KMS-11 (cell line): ENCODE measurements at regions not wholly inside any gene's neighbourhood (a gene's known extent, or its start where the extent isn't known, plus 50 kb on each side); places are given as distances from the start of the nearest gene placed in this dataset.

ENCODE experiments used
- H2AFZ ChIP-seq: fragments of 200-600 bp; sonication (generic); 2 replicates; pipeline ENCODE4 v1.6.1; 2016; ENCODE audit warnings: antibody characterized with exemption, mixed run types, low read depth
- H3K27ac ChIP-seq: fragments of 200-600 bp; sonication (generic); 2 replicates; pipeline ENCODE4 v1.6.1; 2016; ENCODE audit warnings: mild to moderate bottlenecking, mixed run types
- H3K27me3 ChIP-seq: fragments of 200-600 bp; sonication (generic); 2 replicates; pipeline ENCODE4 v1.6.1; 2017; ENCODE audit warnings: mild to moderate bottlenecking, low read depth, mixed run types, moderate library complexity; ENCODE audit not compliant: insufficient read depth
- H3K36me3 ChIP-seq: fragments of 200-600 bp; sonication (generic); 2 replicates; pipeline ENCODE4 v1.6.1; 2017; ENCODE audit warnings: mild to moderate bottlenecking, mixed run types; ENCODE audit not compliant: insufficient read depth
- H3K4me1 ChIP-seq: fragments of 200-600 bp; sonication (generic); 2 replicates; pipeline ENCODE4 v1.6.1; 2016; ENCODE audit warnings: mild to moderate bottlenecking, low read depth, mixed run types; ENCODE audit not compliant: poor library complexity, severe bottlenecking
- H3K4me2 ChIP-seq: fragments of 200-600 bp; sonication (generic); 2 replicates; pipeline ENCODE4 v1.7.0; 2016; ENCODE audit warnings: mild to moderate bottlenecking, mixed run types
- H3K4me3 ChIP-seq: fragments of 200-600 bp; sonication (generic); IDR thresholded peaks from 2 replicates; pipeline ENCODE4 v1.6.1; 2017; ENCODE audit warnings: low read depth, low read length, mixed read lengths; ENCODE audit not compliant: insufficient read depth
- H3K79me2 ChIP-seq: fragments of 200-600 bp; sonication (generic); 2 replicates; pipeline ENCODE4 v1.6.1; 2016; ENCODE audit warnings: low read depth, mixed run types; ENCODE audit not compliant: insufficient read depth
- H3K9ac ChIP-seq: fragments of 200-600 bp; sonication (generic); 2 replicates; pipeline ENCODE4 v1.6.1; 2016; ENCODE audit warnings: mild to moderate bottlenecking, mixed run types
- H4K20me1 ChIP-seq: fragments of 200-600 bp; sonication (generic); 2 replicates; pipeline ENCODE4 v1.6.1; 2016; ENCODE audit warnings: mild to moderate bottlenecking, mixed run types; ENCODE audit not compliant: insufficient read depth
- CTCF ChIP-seq: fragments of 200-600 bp; sonication (generic); conservative IDR thresholded peaks from 2 replicates; pipeline ENCODE4 v1.6.1; 2017; ENCODE audit warnings: low read depth, mild to moderate bottlenecking, antibody characterized with exemption, low read length, moderate library complexity, mixed read lengths

- Histone ChIP-seq H3K36me3 (no peaks in the 10 kb centered on the region), H3K27ac (no peak overlapping the region), H3K79me2 (no peaks in the 10 kb centered on the region), H3K27me3 (no peaks in the 10 kb centered on the region), H4K20me1 (no peaks in the 10 kb centered on the region), H3K4me3 (no peak overlapping the region), H2AFZ (no peak overlapping the region), H3K4me1 (no peaks in the 10 kb centered on the region), H3K9ac (no peak overlapping the region), H3K4me2 (no peak overlapping the region)
- TF ChIP-seq CTCF: no peak
Measured at GRCh38 chr1:87402241-87403002, 73.7 kb downstream of the LMO4 start.

- Histone ChIP-seq H2AFZ (no peak overlapping the region), H3K79me2 (no peaks in the 10 kb centered on the region), H3K9ac (no peak overlapping the region), H4K20me1 (no peaks in the 10 kb centered on the region), H3K4me2 (no peak overlapping the region), H3K4me1 (no peaks in the 10 kb centered on the region), H3K27ac (no peak overlapping the region), H3K27me3 (no peaks in the 10 kb centered on the region), H3K4me3 (no peak overlapping the region), H3K36me3 (no peaks in the 10 kb centered on the region)
- TF ChIP-seq CTCF: no peak
Measured at GRCh38 chr1:87403061-87403820, 74.6 kb downstream of the LMO4 start.

GRCh38 chr1:87404296-87404695, 75.6 kb downstream of the LMO4 start:
- Histone ChIP-seq H3K36me3 (no peaks in the 10 kb centered on the region), H4K20me1 (no peaks in the 10 kb centered on the region), H3K4me2 (no peak overlapping the region), H3K27ac (no peak overlapping the region), H3K27me3 (no peaks in the 10 kb centered on the region), H3K79me2 (no peaks in the 10 kb centered on the region), H3K9ac (no peak overlapping the region), H2AFZ (no peak overlapping the region), H3K4me3 (no peak overlapping the region), H3K4me1 (no peaks in the 10 kb centered on the region)
- TF ChIP-seq CTCF: no peak

- Histone ChIP-seq H3K9ac (no peak overlapping the region), H3K4me1 (peaks cover 26% of the 10 kb centered on the region), H3K36me3 (no peaks in the 10 kb centered on the region), H3K79me2 (no peaks in the 10 kb centered on the region), H3K27me3 (no peaks in the 10 kb centered on the region), H3K4me2 (no peak overlapping the region), H2AFZ (no peak overlapping the region), H3K4me3 (no peak overlapping the region), H3K27ac (no peak overlapping the region), H4K20me1 (no peaks in the 10 kb centered on the region)
- TF ChIP-seq CTCF: no peak
Measured at GRCh38 chr1:87408665-87409248, 80.1 kb downstream of the LMO4 start.
